ENCODE measurements at regions not wholly inside any gene's neighbourhood (a gene's known extent, or its start where the extent isn't known, plus 50 kb on each side); places are given as distances from the start of the nearest gene placed in this dataset.

DNA sequence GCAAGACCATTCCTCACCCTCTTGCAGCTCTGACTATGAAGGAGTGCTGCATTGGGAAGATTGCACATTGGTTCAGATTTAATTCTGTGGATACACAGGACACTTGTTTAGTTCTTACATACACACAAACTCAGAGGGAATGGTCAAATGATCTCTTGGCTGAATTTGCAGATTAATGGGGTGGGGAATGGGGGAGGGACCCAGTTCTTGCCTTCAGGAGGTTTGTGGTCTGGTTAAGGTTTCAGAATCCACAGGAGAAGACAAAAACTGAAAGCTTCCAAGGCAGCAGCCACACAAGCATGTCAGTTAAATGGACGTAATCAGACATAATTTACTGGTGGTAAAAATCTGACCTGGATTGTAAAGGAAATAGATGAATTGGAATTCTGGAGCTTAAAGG, 257.1 kb upstream of the ROPN1 start:
- TF ChIP-seq, protein P1, sequence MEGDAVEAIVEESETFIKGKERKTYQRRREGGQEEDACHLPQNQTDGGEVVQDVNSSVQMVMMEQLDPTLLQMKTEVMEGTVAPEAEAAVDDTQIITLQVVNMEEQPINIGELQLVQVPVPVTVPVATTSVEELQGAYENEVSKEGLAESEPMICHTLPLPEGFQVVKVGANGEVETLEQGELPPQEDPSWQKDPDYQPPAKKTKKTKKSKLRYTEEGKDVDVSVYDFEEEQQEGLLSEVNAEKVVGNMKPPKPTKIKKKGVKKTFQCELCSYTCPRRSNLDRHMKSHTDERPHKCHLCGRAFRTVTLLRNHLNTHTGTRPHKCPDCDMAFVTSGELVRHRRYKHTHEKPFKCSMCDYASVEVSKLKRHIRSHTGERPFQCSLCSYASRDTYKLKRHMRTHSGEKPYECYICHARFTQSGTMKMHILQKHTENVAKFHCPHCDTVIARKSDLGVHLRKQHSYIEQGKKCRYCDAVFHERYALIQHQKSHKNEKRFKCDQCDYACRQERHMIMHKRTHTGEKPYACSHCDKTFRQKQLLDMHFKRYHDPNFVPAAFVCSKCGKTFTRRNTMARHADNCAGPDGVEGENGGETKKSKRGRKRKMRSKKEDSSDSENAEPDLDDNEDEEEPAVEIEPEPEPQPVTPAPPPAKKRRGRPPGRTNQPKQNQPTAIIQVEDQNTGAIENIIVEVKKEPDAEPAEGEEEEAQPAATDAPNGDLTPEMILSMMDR (conservative IDR thresholded peaks at IDR 0.05) = no peak
- no peak for TF ChIP-seq EZH2 (IDR thresholded peaks at IDR 0.05; ENCODE audit: low read depth)
